ENCODE measurements at regions not wholly inside any gene's neighbourhood (a gene's known extent, or its start where the extent isn't known, plus 50 kb on each side); places are given as distances from the start of the nearest gene placed in this dataset.
"Not testable (repeated sequence)": the region's sequence is repeated elsewhere in the genome, so short reads cannot be mapped to it uniquely, and the experiment has no call there.

DNA sequence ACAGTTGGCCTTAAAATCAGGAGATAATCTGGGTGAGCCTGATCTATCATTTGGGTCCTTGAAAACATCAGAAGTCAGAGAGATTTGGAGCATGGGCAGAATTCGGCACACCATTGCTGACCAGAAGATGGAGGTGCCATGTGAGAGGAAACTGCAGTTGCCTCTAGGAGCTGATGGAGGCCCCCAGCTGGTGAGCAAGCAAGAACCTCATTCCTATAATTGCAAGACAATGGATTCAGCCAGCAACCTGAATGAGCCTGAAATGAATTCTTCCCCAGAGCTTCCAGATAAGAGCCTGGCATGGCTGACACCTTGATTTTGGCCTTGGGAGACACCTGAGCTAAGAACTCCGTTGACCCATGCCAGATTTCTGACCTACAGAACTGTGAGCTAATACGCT, 76.3 kb upstream of the FYN start:
- no peak for TF ChIP-seq CTCF (conservative IDR thresholded peaks at IDR 0.05; ENCODE audit: low read depth, low read length)
- no peak overlapping the region for H3K4me3 ChIP-seq (ENCODE audit: low read depth, low read length)
- DNase-seq (ENCODE audit: low read depth): no peak

DNA sequence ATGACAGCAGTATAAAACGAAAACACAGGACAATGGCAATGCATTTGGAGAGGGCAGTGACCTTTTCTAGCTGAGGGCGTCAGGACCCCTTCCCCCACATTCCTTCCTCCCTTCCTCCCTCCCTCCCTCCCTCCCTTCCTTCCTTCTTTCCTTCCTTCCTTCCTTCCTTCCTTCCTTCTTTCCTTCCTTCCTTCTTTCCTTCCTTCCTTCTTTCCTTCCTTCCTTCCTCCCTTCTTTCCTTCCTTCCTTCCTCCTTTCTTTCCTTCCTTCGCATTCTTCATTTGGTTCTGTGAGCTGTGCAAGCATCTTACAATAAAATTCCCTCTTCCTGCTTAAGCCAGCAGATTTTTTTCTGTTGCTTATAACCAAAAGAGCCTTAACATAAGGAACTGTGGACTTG, 76.7 kb upstream of the FYN start:
- not testable (repeated sequence) for DNase-seq (ENCODE audit: low read depth); H3K4me3 ChIP-seq (ENCODE audit: low read depth, low read length)

DNA sequence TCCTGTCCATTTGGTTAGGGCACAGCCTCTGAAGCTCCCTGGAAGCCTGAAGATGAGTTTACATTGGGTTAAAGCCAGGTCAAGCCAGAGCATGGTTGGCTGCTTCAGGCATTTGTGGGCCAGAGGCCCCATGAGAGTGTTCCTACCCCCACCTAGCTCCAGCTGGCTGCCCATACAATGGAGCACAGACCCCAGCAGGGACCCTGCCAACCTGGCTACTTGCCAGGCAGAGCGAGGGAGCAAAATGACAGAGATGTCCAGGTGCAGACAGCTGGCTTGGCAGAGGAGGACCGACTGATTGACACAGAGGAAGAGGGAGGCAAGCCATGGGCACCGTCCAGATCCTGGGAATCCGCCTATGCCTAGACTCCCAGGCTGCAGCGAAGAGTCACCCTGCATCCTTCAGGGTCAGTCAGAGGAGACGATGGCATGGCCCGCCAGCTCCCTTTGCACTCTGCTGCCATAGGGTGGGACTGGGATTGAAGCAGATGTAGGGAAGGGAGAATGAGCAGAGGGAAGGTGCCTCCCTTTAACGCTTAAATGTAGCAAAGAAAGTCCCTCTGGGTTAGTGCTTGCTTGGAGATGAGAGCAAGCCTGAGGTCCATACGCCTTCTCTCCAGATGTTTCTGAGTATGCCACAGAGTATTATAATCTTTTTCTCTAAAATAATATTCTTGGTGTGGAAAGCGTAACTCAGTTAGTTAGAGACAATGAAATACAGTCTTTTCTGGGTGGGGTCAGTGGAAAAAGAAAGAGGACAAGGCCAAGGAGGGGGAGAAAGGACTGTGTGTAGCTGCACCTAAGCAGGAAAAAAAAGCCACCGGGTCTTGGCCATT, 77.6 kb upstream of the FYN start:
- H3K4me3 ChIP-seq (ENCODE audit: low read depth, low read length): no peak overlapping the region
- TF ChIP-seq CTCF (conservative IDR thresholded peaks at IDR 0.05; ENCODE audit: low read depth, low read length): no peak
- DNase-seq (ENCODE audit: low read depth): peak; percentile 41

GRCh38 chr6:111951497-111952085, 78.3 kb upstream of the FYN start:
- DNase-seq (ENCODE audit: low read depth): no peak
- TF ChIP-seq CTCF (conservative IDR thresholded peaks at IDR 0.05; ENCODE audit: low read depth, low read length): no peak
- H3K4me3 ChIP-seq (ENCODE audit: low read depth, low read length): no peak overlapping the region

DNA sequence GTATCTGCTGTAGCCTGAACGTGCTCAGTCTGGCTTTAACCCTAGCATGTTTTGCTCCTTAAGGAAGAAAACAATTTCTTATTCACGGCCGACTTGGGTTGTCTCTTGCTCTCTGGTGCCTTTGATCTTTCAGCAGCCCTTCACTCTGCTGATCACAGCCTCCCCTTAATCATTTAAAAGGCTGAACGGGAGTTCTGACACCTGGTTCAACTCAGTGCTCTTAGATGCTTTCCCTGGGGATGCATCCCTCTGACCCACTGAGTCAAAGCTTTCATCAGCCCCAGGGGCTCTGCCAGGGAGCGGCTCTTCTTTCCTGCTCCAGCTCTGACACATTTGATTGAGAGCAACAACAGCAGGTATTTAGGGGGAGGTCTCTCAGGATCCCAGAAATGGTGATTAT, 79.0 kb upstream of the FYN start:
- no peak overlapping the region for H3K4me3 ChIP-seq (ENCODE audit: low read depth, low read length)
- no peak for DNase-seq (ENCODE audit: low read depth)
- no peak for TF ChIP-seq CTCF (conservative IDR thresholded peaks at IDR 0.05; ENCODE audit: low read depth, low read length)

- no peak for DNase-seq (ENCODE audit: low read depth)
- TF ChIP-seq CTCF (conservative IDR thresholded peaks at IDR 0.05; ENCODE audit: low read depth, low read length): no peak
- no peak overlapping the region for H3K4me3 ChIP-seq (ENCODE audit: low read depth, low read length)
Measured at GRCh38 chr6:111952821-111953540, 79.7 kb upstream of the FYN start.

- H3K4me3 ChIP-seq (ENCODE audit: low read depth, low read length): no peak overlapping the region
- DNase-seq (ENCODE audit: low read depth): no peak
- no peak for TF ChIP-seq CTCF (conservative IDR thresholded peaks at IDR 0.05; ENCODE audit: low read depth, low read length)
Measured at GRCh38 chr6:111956098-111956497, 82.8 kb upstream of the FYN start.

Data from epithelial cell of proximal tubule (primary cell).